Thyroid gland (tissue), 4 donors: ENCODE measurements at regions not wholly inside any gene's neighbourhood (a gene's known extent, or its start where the extent isn't known, plus 50 kb on each side); places are given as distances from the start of the nearest gene placed in this dataset.

Experiments
- CTCF ChIP-seq, 6 experiments: fragments of 200-600 bp in 3 of 6; fragments of 450-650 bp in 3 of 6; sonication (generic) in 3 of 6; IDR thresholded peaks; one replicate each; pipeline ENCODE4 v1.5.1; 2016 to 2019; ENCODE audit warnings: antibody characterized with exemption in 6 of 6, mild to moderate bottlenecking in 2 of 6, inconsistent platforms in 1 of 6, moderate library complexity in 1 of 6
- POLR2A ChIP-seq, 2 donors: fragments of 450-650 bp; IDR thresholded peaks; one replicate each; pipeline ENCODE4 v1.6.1; 2017; ENCODE audit warnings: antibody characterized with exemption in 2 of 2, mild to moderate bottlenecking in 2 of 2, moderate library complexity in 1 of 2

GRCh38 chr3:81952141-81952540 is 190.7 kb upstream of the GBE1 start:
- TF ChIP-seq CTCF (IDR thresholded peaks at IDR 0.05) (no peak), POLR2A (IDR thresholded peaks at IDR 0.05) (no peak)
